GM12873 (cell line): ENCODE measurements at regions not wholly inside any gene's neighbourhood (a gene's known extent, or its start where the extent isn't known, plus 50 kb on each side); places are given as distances from the start of the nearest gene placed in this dataset.

Experiments used
- CTCF ChIP-seq: IDR thresholded peaks from 2 replicates; pipeline ENCODE4 v1.5.1; 2012; ENCODE audit warnings: low read depth, mild to moderate bottlenecking, moderate library complexity, low read length, control low read depth; ENCODE audit not compliant: insufficient read depth; ENCODE audit errors: missing control alignments

- TF ChIP-seq CTCF: no peak
These were observed 661.5 kb upstream of the FRG1 start for GRCh38 chr4:189279188-189279587.

GRCh38 chr4:189285377-189285776 lies 655.3 kb upstream of the FRG1 start:
- no peak for TF ChIP-seq CTCF

DNA sequence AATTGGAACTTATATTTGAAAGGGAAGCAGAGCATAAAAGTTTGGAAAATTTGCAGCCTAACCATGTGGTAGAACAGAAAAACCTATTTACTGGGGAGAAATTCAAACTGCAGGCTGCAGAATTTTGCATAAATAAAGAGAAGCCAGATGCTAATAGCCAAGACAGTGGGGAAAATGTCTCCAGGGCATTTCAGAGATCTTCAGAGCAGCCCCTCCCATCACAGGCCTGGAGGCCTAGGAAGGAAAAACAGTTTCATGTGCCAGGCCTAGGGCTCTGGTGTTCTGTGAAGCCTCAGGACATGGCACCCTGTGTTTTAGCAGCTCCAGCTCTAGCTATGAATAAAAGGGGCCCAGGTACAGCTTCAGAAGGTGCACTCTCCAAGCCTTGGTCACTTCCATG lies 648.7 kb upstream of the FRG1 start:
- no peak for TF ChIP-seq CTCF

DNA sequence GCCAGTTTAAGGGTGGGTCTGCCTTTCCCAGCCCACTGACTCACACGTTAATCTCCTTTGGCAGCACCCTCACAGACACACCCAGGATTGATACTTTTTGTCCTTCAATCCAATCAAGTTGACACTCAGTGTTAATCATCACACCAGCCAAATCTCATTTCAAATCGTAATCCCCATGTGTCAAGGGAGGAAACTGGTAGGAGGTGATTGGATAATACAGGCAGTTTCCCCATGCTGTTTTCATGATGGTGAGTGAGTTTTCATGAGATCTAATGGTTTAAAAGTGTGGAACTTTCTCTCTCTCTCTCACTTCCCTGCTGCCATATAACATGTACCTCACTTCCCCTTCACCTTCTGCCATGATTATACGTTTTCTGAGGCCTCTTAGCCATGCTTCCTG lies 647.2 kb upstream of the FRG1 start:
- TF ChIP-seq CTCF: no peak

GRCh38 chr4:189294574-189294973 lies 646.1 kb upstream of the FRG1 start:
- no peak for TF ChIP-seq CTCF

- no peak for TF ChIP-seq CTCF
These were observed 641.0 kb upstream of the FRG1 start for GRCh38 chr4:189299706-189300105.

- no peak for TF ChIP-seq CTCF
These were observed 639.0 kb upstream of the FRG1 start for GRCh38 chr4:189301692-189302091.
